ENCODE measurements at regions not wholly inside any gene's neighbourhood (a gene's known extent, or its start where the extent isn't known, plus 50 kb on each side); places are given as distances from the start of the nearest gene placed in this dataset.
A peak's percentile ranks its signal among the peaks of the same experiment; 100 is the strongest.

GRCh38 chr2:47688561-47688960 lies 94.4 kb upstream of the MSH6 start:
- Histone ChIP-seq H3K9me3 (no peaks in the 10 kb centered on the region), H3K4me3 (no peak overlapping the region), H3K36me3 (no peaks in the 10 kb centered on the region), H3K27me3 (no peaks in the 10 kb centered on the region), H3K27ac (no peak overlapping the region), H3K4me1 (no peaks in the 10 kb centered on the region)
- no peak for TF ChIP-seq CTCF (IDR thresholded peaks at IDR 0.05)
- TF ChIP-seq POLR2A (IDR thresholded peaks at IDR 0.05): no peak
- DNase-seq (ENCODE audit: extremely low spot score in 2 of 2): no peak
- intact Hi-C loops (cut with DNase I): no loop called here

DNA sequence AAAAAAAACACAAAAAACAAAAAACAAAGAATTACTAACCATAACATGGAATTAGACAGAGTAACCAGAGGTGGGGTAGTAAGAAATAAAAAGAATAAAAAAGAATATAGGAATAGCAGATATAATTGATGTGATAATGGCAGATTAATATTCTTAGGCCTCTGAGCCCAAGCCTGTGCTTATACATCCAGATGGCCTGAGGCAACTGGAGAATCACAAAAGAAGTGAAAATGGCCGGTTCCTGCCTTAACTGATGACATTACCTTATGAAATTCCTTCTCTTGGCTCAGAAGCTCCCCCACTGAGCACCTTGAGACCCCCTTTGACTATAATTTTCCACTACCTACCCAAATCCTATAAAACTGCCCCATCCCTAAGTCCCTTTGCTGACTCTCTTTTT lies 95.1 kb upstream of the MSH6 start:
- Histone ChIP-seq H3K36me3 (no peaks in the 10 kb centered on the region), H3K4me1 (no peaks in the 10 kb centered on the region), H3K4me3 (no peak overlapping the region), H3K9me3 (no peaks in the 10 kb centered on the region), H3K27ac (no peak overlapping the region), H3K27me3 (no peaks in the 10 kb centered on the region)
- DNase-seq (ENCODE audit: extremely low spot score in 2 of 2): no peak
- intact Hi-C loops (cut with DNase I): no loop called here
- TF ChIP-seq POLR2A (IDR thresholded peaks at IDR 0.05) (no peak), CTCF (IDR thresholded peaks at IDR 0.05) (no peak), POLR2AphosphoS5 (IDR thresholded peaks at IDR 0.05; ENCODE audit: insufficient read depth in 1 of 2, low read depth in 1 of 2) (no peak)

- no peak overlapping the region for H3K27ac ChIP-seq
- TF ChIP-seq CTCF (IDR thresholded peaks at IDR 0.05) (no peak), POLR2A (IDR thresholded peaks at IDR 0.05) (no peak), POLR2AphosphoS5 (IDR thresholded peaks at IDR 0.05; ENCODE audit: insufficient read depth in 1 of 2, low read depth in 1 of 2) (no peak)
- DNase-seq (ENCODE audit: extremely low spot score in 2 of 2): no peak
- no peaks in the 10 kb centered on the region for H3K36me3 ChIP-seq
- no peaks in the 10 kb centered on the region for H3K27me3 ChIP-seq
- intact Hi-C loops (cut with DNase I): no loop called here
- H3K4me1 ChIP-seq: no peaks in the 10 kb centered on the region
- H3K9me3 ChIP-seq: no peaks in the 10 kb centered on the region
- H3K4me3 ChIP-seq: no peak overlapping the region
These were observed 96.9 kb upstream of the MSH6 start for GRCh38 chr2:47686018-47686417.

GRCh38 chr2:47682216-47682749 lies 100.7 kb upstream of the MSH6 start:
- Histone ChIP-seq H3K27me3 (no peaks in the 10 kb centered on the region), H3K9me3 (no peaks in the 10 kb centered on the region), H3K4me3 (no peak overlapping the region), H3K36me3 (no peaks in the 10 kb centered on the region), H3K4me1 (no peaks in the 10 kb centered on the region), H3K27ac (no peak overlapping the region)
- no peak for DNase-seq (ENCODE audit: extremely low spot score in 2 of 2)
- intact Hi-C loops (cut with DNase I): no loop called here
- no peak for TF ChIP-seq POLR2AphosphoS5 (IDR thresholded peaks at IDR 0.05; ENCODE audit: insufficient read depth in 1 of 2, low read depth in 1 of 2)
- no peak for TF ChIP-seq CTCF (IDR thresholded peaks at IDR 0.05)
- TF ChIP-seq POLR2A (IDR thresholded peaks at IDR 0.05): no peak

DNA sequence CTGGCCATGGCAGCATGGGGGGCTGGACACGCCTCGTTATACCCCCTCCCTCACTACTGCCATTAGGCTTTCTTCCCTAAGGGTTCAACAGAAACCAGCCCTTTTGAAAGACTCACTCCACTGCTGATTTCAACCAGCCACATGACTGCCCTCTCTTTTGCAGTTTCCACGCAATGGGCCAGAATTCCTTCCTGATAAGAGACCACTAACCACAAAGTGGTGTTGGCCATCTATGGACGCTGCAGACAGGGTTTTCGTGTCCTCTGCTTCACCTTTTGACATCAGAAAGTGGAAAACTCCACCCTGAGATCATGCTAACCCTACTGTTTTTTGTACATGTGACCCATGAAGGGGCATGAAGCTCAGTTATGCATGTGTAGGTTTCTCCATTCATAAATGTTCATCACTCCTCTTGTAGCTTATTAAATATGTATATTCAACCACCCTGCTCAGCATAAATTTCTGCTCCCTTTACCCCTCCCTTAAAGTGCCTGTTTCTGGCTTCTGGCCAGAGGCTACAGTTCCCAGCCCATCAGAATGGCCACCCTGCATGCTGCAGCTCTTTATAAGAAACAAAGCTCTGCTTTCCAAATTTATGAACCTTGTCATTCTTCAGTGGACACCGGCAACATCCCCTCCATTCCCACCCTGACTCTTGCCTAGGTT lies 105.6 kb upstream of the KCNK12 start:
- intact Hi-C loops (cut with DNase I): no loop called here
- no peaks in the 10 kb centered on the region for H3K36me3 ChIP-seq
- H3K4me3 ChIP-seq: no peak overlapping the region
- TF ChIP-seq POLR2AphosphoS5 (IDR thresholded peaks at IDR 0.05; ENCODE audit: insufficient read depth in 1 of 2, low read depth in 1 of 2) (no peak), POLR2A (IDR thresholded peaks at IDR 0.05) (no peak), CTCF (IDR thresholded peaks at IDR 0.05) (no peak)
- H3K27me3 ChIP-seq: no peaks in the 10 kb centered on the region
- H3K9me3 ChIP-seq: no peaks in the 10 kb centered on the region
- no peaks in the 10 kb centered on the region for H3K4me1 ChIP-seq
- peak in 1 of 2 donors; percentile 49 for DNase-seq (ENCODE audit: extremely low spot score in 2 of 2)
- H3K27ac ChIP-seq: no peak overlapping the region

All from vagina (tissue), 2 donors.